ENCODE measurements at regions not wholly inside any gene's neighbourhood (a gene's known extent, or its start where the extent isn't known, plus 50 kb on each side); places are given as distances from the start of the nearest gene placed in this dataset.

DNA sequence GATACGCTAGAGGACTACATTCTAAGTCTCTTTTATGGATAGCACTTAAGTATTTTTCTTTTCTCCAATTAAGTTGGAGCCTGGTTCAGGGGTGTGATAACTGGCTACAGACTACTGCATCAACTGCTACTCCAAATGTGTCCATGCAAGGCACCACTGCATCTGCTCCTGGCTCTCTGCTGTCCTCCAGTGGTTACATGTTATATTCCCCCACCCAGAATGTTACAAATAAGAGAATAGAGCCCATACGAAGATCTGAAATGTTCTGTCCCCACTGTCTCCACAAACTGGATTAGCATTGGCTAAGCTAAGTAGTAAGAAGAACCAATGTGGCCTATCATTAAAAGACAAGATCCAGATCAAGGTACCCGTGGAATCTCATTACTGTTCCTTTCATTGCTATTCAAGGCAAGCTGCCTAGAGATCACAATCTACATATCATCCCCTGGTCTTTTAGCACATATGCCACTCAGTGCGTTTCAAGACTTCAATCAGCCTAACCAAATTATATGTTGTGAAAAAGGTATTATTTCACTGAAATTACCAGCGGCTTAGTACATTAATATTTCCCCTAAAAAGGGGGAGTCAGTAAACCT is 308.3 kb upstream of the SLC8A1 start:
- TF ChIP-seq ZFX (IDR thresholded peaks at IDR 0.05) = no peak
- TF ChIP-seq, protein P1, sequence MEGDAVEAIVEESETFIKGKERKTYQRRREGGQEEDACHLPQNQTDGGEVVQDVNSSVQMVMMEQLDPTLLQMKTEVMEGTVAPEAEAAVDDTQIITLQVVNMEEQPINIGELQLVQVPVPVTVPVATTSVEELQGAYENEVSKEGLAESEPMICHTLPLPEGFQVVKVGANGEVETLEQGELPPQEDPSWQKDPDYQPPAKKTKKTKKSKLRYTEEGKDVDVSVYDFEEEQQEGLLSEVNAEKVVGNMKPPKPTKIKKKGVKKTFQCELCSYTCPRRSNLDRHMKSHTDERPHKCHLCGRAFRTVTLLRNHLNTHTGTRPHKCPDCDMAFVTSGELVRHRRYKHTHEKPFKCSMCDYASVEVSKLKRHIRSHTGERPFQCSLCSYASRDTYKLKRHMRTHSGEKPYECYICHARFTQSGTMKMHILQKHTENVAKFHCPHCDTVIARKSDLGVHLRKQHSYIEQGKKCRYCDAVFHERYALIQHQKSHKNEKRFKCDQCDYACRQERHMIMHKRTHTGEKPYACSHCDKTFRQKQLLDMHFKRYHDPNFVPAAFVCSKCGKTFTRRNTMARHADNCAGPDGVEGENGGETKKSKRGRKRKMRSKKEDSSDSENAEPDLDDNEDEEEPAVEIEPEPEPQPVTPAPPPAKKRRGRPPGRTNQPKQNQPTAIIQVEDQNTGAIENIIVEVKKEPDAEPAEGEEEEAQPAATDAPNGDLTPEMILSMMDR (conservative IDR thresholded peaks at IDR 0.05) = peak; percentile 76
- no peak overlapping the region for H3K27ac ChIP-seq

- TF ChIP-seq, protein P1 (conservative IDR thresholded peaks at IDR 0.05) = no peak
- TF ChIP-seq ZFX (IDR thresholded peaks at IDR 0.05) = no peak
- no peak overlapping the region for H3K27ac ChIP-seq
Observed at GRCh38 chr2:40773291-40773690, 321.4 kb upstream of the SLC8A1 start.

DNA sequence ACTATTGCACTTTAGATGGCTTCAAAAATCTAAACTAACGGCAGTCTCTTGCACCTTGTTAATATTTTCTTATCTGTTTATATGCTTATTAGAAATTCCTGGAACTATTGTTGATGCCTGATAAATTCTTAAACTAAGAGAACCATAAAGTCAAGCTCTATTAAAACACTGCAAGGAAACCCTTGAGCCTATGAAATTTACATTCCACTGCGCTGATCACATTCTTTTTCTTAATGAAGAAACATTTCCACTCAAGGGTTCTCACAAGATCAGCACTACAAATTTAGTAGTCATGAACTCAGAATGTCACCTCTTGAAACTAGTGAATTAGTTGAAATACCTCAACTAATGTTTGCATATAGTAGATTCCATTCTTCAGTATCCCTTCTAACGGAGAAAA is 331.8 kb upstream of the SLC8A1 start:
- H3K27ac ChIP-seq = no peak overlapping the region
- TF ChIP-seq, protein P1 (conservative IDR thresholded peaks at IDR 0.05) = no peak
- no peak for TF ChIP-seq ZFX (IDR thresholded peaks at IDR 0.05)

GRCh38 chr2:40786636-40787035 is 334.7 kb upstream of the SLC8A1 start:
- no peak for TF ChIP-seq ZFX (IDR thresholded peaks at IDR 0.05)
- TF ChIP-seq, protein P1 (conservative IDR thresholded peaks at IDR 0.05) = no peak
- no peak overlapping the region for H3K27ac ChIP-seq

DNA sequence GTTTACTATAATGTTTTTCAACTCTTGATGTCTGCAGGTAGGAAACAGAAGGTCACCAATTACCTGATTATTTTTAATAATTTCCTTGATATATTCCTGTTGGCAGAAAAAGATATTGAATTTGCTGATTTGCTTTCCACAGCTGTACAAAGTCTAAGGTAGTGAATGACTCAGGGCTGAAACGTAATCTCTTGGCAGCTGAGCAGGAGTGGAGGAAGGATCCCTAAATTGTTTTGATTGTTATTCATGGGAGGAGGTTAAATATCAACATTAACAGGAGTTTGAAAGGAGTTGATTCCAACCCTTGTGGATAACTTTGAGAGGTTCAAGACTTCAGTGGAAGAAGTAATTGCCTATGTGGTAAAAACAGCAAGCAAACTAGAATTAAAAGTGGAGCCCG is 345.2 kb upstream of the SLC8A1 start:
- TF ChIP-seq, protein P1 (conservative IDR thresholded peaks at IDR 0.05) = no peak
- TF ChIP-seq ZFX (IDR thresholded peaks at IDR 0.05) = no peak
- H3K27ac ChIP-seq = no peak overlapping the region

DNA sequence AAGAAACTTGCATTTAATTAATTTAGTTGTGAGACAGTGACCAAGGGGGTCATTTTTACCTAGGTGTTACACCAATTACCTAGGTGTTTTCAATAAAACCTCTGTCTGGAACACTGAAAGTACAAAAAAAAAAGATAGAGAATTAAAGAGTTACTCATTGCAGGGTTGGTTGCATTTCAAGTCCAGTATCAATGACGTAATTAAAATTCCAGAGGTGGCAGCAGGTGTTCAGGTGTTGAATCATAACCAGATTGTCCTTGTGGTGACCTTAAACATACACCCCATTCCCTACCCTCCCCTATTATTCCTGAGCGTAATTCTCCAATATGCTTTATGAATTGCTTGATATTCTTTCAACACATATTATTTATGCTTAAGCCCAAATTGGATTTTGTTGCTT is 352.0 kb upstream of the SLC8A1 start:
- no peak for TF ChIP-seq ZFX (IDR thresholded peaks at IDR 0.05)
- TF ChIP-seq, protein P1 (conservative IDR thresholded peaks at IDR 0.05) = no peak
- no peak overlapping the region for H3K27ac ChIP-seq

- no peak overlapping the region for H3K27ac ChIP-seq
- no peak for TF ChIP-seq ZFX (IDR thresholded peaks at IDR 0.05)
- TF ChIP-seq, protein P1 (conservative IDR thresholded peaks at IDR 0.05) = no peak; the same call in 1 of the 2 replicates
Observed at GRCh38 chr2:40809156-40809555, 357.3 kb upstream of the SLC8A1 start.
